GM19240 (cell line): ENCODE measurements at regions not wholly inside any gene's neighbourhood (a gene's known extent, or its start where the extent isn't known, plus 50 kb on each side); places are given as distances from the start of the nearest gene placed in this dataset.

ENCODE experiments used
- DNase-seq: peaks from one replicate; pipeline ENCODE4 v3.0.0; 2011; ENCODE audit warnings: low spot score; ENCODE audit not compliant: insufficient read length

- no peak for DNase-seq
Observed at GRCh38 chr6:142558786-142559185, 257.0 kb downstream of the ADGRG6 start.

GRCh38 chr6:142561511-142562265 lies 259.9 kb downstream of the ADGRG6 start:
- no peak for DNase-seq

- no peak for DNase-seq
Observed at GRCh38 chr6:142562865-142563264, 261.1 kb downstream of the ADGRG6 start.

- peak; percentile 25 for DNase-seq
Observed at GRCh38 chr6:142566628-142567396, 265.0 kb downstream of the ADGRG6 start.

GRCh38 chr6:142567461-142567860 lies 265.7 kb downstream of the ADGRG6 start:
- no peak for DNase-seq

- no peak for DNase-seq
Observed at GRCh38 chr6:142568857-142569597, 267.2 kb downstream of the ADGRG6 start.

GRCh38 chr6:142569676-142570075 lies 267.9 kb downstream of the ADGRG6 start:
- DNase-seq: no peak

- no peak for DNase-seq
Observed at GRCh38 chr6:142570221-142570671, 268.4 kb downstream of the ADGRG6 start.

GRCh38 chr6:142592876-142593275 lies 291.1 kb downstream of the ADGRG6 start:
- no peak for DNase-seq

- no peak for DNase-seq
Observed at GRCh38 chr6:142597836-142598235, 296.0 kb downstream of the ADGRG6 start.

GRCh38 chr6:142601427-142601826 lies 299.6 kb downstream of the ADGRG6 start:
- no peak for DNase-seq

- no peak for DNase-seq
Observed at GRCh38 chr6:142602972-142603371, 301.2 kb downstream of the ADGRG6 start.

GRCh38 chr6:142605922-142606485 lies 304.2 kb downstream of the ADGRG6 start:
- no peak for DNase-seq

GRCh38 chr6:142612956-142613355 lies 311.1 kb downstream of the ADGRG6 start:
- DNase-seq: no peak

GRCh38 chr6:142613981-142614380 lies 312.2 kb downstream of the ADGRG6 start:
- no peak for DNase-seq

GRCh38 chr6:142617158-142617557 lies 315.4 kb downstream of the ADGRG6 start:
- no peak for DNase-seq

- no peak for DNase-seq
Observed at GRCh38 chr6:142621822-142622221, 320.0 kb downstream of the ADGRG6 start.

GRCh38 chr6:142624978-142625715 lies 319.8 kb downstream of the HIVEP2 start:
- no peak for DNase-seq

- DNase-seq: no peak
Observed at GRCh38 chr6:142627474-142627873, 317.5 kb downstream of the HIVEP2 start.

GRCh38 chr6:142631517-142632385 lies 313.2 kb downstream of the HIVEP2 start:
- no peak for DNase-seq
